ENCODE measurements at regions not wholly inside any gene's neighbourhood (a gene's known extent, or its start where the extent isn't known, plus 50 kb on each side); places are given as distances from the start of the nearest gene placed in this dataset.

DNA sequence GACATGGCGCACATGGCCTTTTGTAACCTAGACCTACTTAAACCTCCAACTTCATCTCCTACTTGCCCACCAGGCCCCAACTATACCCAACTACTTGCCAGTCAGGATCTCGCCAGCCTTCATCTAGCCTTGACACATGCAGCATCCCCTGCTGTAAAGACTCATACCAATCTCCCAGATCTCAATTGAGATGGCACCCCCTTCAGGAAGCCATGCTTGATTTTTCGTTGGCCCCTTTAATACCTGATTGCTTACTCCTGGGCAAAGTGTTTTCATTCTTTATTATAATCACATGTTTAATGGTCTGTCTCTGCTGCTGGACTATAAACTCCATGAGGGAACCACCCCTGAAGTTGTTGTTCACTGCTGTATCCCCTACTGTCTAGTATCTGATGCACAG lies 150.8 kb downstream of the SOX2 start:
- no peak for DNase-seq
- Histone ChIP-seq H3K9me3 (no peaks in the 10 kb centered on the region), H3K27me3 (no peaks in the 10 kb centered on the region), H3K4me1 (no peaks in the 10 kb centered on the region), H3K27ac (no peak overlapping the region), H3K36me3 (no peaks in the 10 kb centered on the region), H3K4me3 (no peak overlapping the region)
- intact Hi-C loops (cut with DNase I; ENCODE audit: low total_unique reads) = no loop called here
- TF ChIP-seq, protein P1, sequence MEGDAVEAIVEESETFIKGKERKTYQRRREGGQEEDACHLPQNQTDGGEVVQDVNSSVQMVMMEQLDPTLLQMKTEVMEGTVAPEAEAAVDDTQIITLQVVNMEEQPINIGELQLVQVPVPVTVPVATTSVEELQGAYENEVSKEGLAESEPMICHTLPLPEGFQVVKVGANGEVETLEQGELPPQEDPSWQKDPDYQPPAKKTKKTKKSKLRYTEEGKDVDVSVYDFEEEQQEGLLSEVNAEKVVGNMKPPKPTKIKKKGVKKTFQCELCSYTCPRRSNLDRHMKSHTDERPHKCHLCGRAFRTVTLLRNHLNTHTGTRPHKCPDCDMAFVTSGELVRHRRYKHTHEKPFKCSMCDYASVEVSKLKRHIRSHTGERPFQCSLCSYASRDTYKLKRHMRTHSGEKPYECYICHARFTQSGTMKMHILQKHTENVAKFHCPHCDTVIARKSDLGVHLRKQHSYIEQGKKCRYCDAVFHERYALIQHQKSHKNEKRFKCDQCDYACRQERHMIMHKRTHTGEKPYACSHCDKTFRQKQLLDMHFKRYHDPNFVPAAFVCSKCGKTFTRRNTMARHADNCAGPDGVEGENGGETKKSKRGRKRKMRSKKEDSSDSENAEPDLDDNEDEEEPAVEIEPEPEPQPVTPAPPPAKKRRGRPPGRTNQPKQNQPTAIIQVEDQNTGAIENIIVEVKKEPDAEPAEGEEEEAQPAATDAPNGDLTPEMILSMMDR (IDR thresholded peaks at IDR 0.05) = no peak
- TF ChIP-seq POLR2A (IDR thresholded peaks at IDR 0.05) = no peak

DNA sequence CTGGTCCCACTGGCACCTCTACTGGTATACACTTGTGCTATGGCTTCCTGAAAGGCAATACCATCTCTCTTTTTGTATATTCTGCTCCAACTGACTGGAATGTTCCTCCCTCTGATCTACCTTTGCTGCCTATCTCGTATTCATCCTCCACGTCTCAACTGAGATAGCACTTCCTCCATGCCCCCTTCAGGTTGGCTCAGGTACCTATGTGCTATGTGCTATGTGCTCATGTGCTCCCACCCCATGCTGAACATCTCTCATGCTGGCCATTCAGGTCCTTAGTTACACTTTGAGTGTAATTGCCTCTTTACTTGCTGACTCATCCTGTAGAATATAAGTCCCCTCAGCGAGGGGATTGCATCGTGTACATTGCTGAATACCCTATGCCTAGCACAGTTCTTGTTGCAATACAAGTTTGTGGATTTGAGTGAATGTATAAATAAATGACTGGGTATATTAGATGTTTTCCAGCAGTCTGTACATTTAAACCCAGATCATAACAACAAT lies 156.9 kb downstream of the SOX2 start:
- Histone ChIP-seq H3K4me3 (no peak overlapping the region), H3K36me3 (no peaks in the 10 kb centered on the region), H3K4me1 (no peaks in the 10 kb centered on the region), H3K9me3 (no peaks in the 10 kb centered on the region), H3K27ac (no peak overlapping the region), H3K27me3 (no peaks in the 10 kb centered on the region)
- intact Hi-C loops (cut with DNase I; ENCODE audit: low total_unique reads) = no loop called here
- no peak for DNase-seq
- TF ChIP-seq POLR2A (IDR thresholded peaks at IDR 0.05) = no peak
- TF ChIP-seq, protein P1 (IDR thresholded peaks at IDR 0.05) = no peak

DNA sequence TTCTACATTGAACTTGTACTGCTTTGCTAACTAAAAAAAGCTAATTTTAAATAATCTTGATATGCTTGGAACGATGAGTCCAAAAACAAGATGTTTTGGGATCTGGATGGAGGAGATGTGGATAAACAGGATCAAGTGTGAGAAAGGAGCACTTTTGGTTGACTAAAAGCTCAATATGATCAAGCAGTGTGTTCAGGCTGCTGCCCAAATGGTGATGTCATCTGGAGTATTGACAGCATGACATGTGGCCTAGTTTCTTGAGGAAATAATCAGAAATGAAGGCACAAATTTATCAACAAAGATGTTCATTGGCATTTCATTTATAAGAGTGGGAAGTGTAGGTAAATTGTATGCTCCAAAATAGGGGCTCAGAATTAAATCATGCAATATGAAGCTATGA lies 161.2 kb downstream of the SOX2 start:
- H3K27me3 ChIP-seq = no peaks in the 10 kb centered on the region
- TF ChIP-seq, protein P1 (IDR thresholded peaks at IDR 0.05) = no peak
- TF ChIP-seq POLR2A (IDR thresholded peaks at IDR 0.05) = no peak
- intact Hi-C loops (cut with DNase I; ENCODE audit: low total_unique reads) = no loop called here
- no peak overlapping the region for H3K4me3 ChIP-seq
- no peaks in the 10 kb centered on the region for H3K4me1 ChIP-seq
- DNase-seq = no peak
- H3K9me3 ChIP-seq = no peaks in the 10 kb centered on the region
- no peaks in the 10 kb centered on the region for H3K36me3 ChIP-seq
- no peak overlapping the region for H3K27ac ChIP-seq

DNA sequence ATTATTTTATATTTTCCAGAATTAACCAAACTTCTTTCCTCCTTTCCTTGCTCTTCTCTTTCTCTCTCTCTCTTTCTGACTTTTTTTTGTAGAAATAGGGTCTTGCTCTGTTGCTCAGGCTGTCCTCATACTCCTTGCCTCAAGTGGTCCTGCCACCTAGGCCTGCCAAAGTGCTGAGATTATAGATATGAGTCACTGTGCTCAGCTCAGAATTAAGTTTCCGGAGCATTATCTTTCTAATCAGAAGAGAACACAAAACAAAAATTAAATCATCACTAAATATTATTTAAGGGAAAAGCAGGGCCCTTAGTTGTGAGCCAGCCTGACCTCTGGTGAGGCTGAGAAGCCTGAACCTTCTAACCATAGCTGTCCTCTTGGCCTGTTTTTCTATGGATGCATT lies 168.2 kb downstream of the SOX2 start:
- H3K4me3 ChIP-seq = no peak overlapping the region
- H3K27me3 ChIP-seq = no peaks in the 10 kb centered on the region
- TF ChIP-seq POLR2A (IDR thresholded peaks at IDR 0.05) = no peak
- TF ChIP-seq, protein P1 (IDR thresholded peaks at IDR 0.05) = no peak

DNA sequence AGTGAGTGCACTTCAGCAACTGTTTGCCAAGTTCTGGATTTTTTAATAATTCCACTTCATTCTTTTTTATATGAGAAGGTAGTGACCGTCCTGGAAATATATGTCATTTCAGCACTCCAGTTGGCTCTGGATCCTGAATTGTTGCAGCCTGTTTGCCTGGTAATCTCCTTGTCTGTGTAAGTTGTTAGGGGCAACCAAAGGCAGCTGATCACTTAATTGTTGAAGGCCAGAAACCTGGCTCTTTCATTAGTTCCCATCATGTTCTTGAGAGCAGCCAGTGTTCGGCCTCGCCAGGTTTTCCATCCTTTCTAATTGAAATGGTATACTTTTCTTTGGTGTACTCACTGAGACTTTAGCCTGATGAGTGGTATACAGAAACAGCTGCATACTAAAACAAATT lies 168.6 kb downstream of the SOX2 start:
- TF ChIP-seq, protein P1 (IDR thresholded peaks at IDR 0.05) = no peak
- no peak for TF ChIP-seq POLR2A (IDR thresholded peaks at IDR 0.05)
- Histone ChIP-seq H3K9me3 (no peaks in the 10 kb centered on the region), H3K4me3 (no peak overlapping the region), H3K27ac (no peak overlapping the region), H3K4me1 (no peaks in the 10 kb centered on the region), H3K27me3 (no peaks in the 10 kb centered on the region), H3K36me3 (no peaks in the 10 kb centered on the region)
- intact Hi-C loops (cut with DNase I; ENCODE audit: low total_unique reads) = no loop called here
- no peak for DNase-seq

More for the DNA sequence above, 168.2 kb downstream of the SOX2 start:
- Histone ChIP-seq H3K4me1 (no peaks in the 10 kb centered on the region), H3K9me3 (no peaks in the 10 kb centered on the region), H3K36me3 (no peaks in the 10 kb centered on the region), H3K27ac (no peak overlapping the region)
- intact Hi-C loops (cut with DNase I; ENCODE audit: low total_unique reads) = no loop called here
- no peak for DNase-seq

All from uterus (tissue), 3 donors.